ENCODE measurements at regions not wholly inside any gene's neighbourhood (a gene's known extent, or its start where the extent isn't known, plus 50 kb on each side); places are given as distances from the start of the nearest gene placed in this dataset.

GRCh38 chr13:73943137-73943964, 190.9 kb downstream of the KLF12 start:
- H3F3A ChIP-seq (ENCODE audit: insufficient read depth, low read length, poor library complexity, severe bottlenecking) = no peaks in the 10 kb centered on the region
- no peaks in the 10 kb centered on the region for H3K9me2 ChIP-seq (ENCODE audit: insufficient read depth, low read length)
- no peak overlapping the region for H3K27ac ChIP-seq (ENCODE audit: low read length)
- H3K4me2 ChIP-seq (ENCODE audit: low read length) = no peak overlapping the region
- no peaks in the 10 kb centered on the region for H3K27me3 ChIP-seq (ENCODE audit: insufficient read depth, low read depth, low read length)
- TF ChIP-seq EP300 (conservative IDR thresholded peaks at IDR 0.05; ENCODE audit: poor library complexity, severe bottlenecking) (no peak), REST (IDR thresholded peaks at IDR 0.05; ENCODE audit: borderline replicate concordance) (no peak), MXI1 (conservative IDR thresholded peaks at IDR 0.05; ENCODE audit: poor library complexity, severe bottlenecking) (no peak), RAD21 (conservative IDR thresholded peaks at IDR 0.05) (no peak), POLR2AphosphoS5 (IDR thresholded peaks at IDR 0.05) (no peak), EZH2 (IDR thresholded peaks at IDR 0.05; ENCODE audit: borderline replicate concordance, insufficient read depth, low read length, poor library complexity, severe bottlenecking) (no peak), CTCF (IDR thresholded peaks at IDR 0.05; ENCODE audit: poor library complexity, severe bottlenecking) (no peak), SMC3 (conservative IDR thresholded peaks at IDR 0.05; ENCODE audit: poor library complexity) (no peak), TAF1 (IDR thresholded peaks at IDR 0.05; ENCODE audit: low read depth) (no peak)
- no peak overlapping the region for H2AFZ ChIP-seq (ENCODE audit: low read depth, low read length)
- H3K9ac ChIP-seq (ENCODE audit: low read length) = no peak overlapping the region
- H3K79me2 ChIP-seq (replicated peaks; ENCODE audit: insufficient read depth, low read length) = peaks cover 3% of the 10 kb centered on the region
- no peaks in the 10 kb centered on the region for H3K9me3 ChIP-seq (ENCODE audit: low read length)
- no peaks in the 10 kb centered on the region for H4K20me1 ChIP-seq (ENCODE audit: insufficient read depth)
- H3K4me3 ChIP-seq (ENCODE audit: low read length) = no peak overlapping the region
- no peaks in the 10 kb centered on the region for H3K36me3 ChIP-seq (ENCODE audit: insufficient read depth, low read length)

- Histone ChIP-seq H3K79me2 (replicated peaks; ENCODE audit: insufficient read depth, low read length) (peaks cover 3% of the 10 kb centered on the region), H3K27ac (ENCODE audit: low read length) (no peak overlapping the region), H3K9me3 (ENCODE audit: low read length) (no peaks in the 10 kb centered on the region), H3K4me3 (ENCODE audit: low read length) (no peak overlapping the region), H3K4me2 (ENCODE audit: low read length) (no peak overlapping the region), H3K9me2 (ENCODE audit: insufficient read depth, low read length) (no peaks in the 10 kb centered on the region), H2AFZ (ENCODE audit: low read depth, low read length) (no peak overlapping the region), H3K36me3 (ENCODE audit: insufficient read depth, low read length) (no peaks in the 10 kb centered on the region), H3K27me3 (ENCODE audit: insufficient read depth, low read depth, low read length) (no peaks in the 10 kb centered on the region), H3F3A (ENCODE audit: insufficient read depth, low read length, poor library complexity, severe bottlenecking) (no peaks in the 10 kb centered on the region), H4K20me1 (ENCODE audit: insufficient read depth) (no peaks in the 10 kb centered on the region), H3K9ac (ENCODE audit: low read length) (no peak overlapping the region)
- TF ChIP-seq RAD21 (conservative IDR thresholded peaks at IDR 0.05) (no peak), EZH2 (IDR thresholded peaks at IDR 0.05; ENCODE audit: borderline replicate concordance, insufficient read depth, low read length, poor library complexity, severe bottlenecking) (no peak), MXI1 (conservative IDR thresholded peaks at IDR 0.05; ENCODE audit: poor library complexity, severe bottlenecking) (no peak), CTCF (IDR thresholded peaks at IDR 0.05; ENCODE audit: poor library complexity, severe bottlenecking) (no peak), TAF1 (IDR thresholded peaks at IDR 0.05; ENCODE audit: low read depth) (no peak), REST (IDR thresholded peaks at IDR 0.05; ENCODE audit: borderline replicate concordance) (no peak), SMC3 (conservative IDR thresholded peaks at IDR 0.05; ENCODE audit: poor library complexity) (no peak), POLR2AphosphoS5 (IDR thresholded peaks at IDR 0.05) (no peak), EP300 (conservative IDR thresholded peaks at IDR 0.05; ENCODE audit: poor library complexity, severe bottlenecking) (no peak)
Measured at GRCh38 chr13:73941752-73942151, 192.5 kb downstream of the KLF12 start.

Measured in neural cell (in vitro differentiated cells).